Epidermal melanocyte (primary cell): ENCODE measurements at regions not wholly inside any gene's neighbourhood (a gene's known extent, or its start where the extent isn't known, plus 50 kb on each side); places are given as distances from the start of the nearest gene placed in this dataset.
"Not testable (repeated sequence)": the region's sequence is repeated elsewhere in the genome, so short reads cannot be mapped to it uniquely, and the experiment has no call there.

Source experiments
- DNase-seq: peaks from one replicate; pipeline ENCODE4 v3.0.0; 2011; ENCODE audit warnings: low spot score; ENCODE audit not compliant: insufficient read length

DNA sequence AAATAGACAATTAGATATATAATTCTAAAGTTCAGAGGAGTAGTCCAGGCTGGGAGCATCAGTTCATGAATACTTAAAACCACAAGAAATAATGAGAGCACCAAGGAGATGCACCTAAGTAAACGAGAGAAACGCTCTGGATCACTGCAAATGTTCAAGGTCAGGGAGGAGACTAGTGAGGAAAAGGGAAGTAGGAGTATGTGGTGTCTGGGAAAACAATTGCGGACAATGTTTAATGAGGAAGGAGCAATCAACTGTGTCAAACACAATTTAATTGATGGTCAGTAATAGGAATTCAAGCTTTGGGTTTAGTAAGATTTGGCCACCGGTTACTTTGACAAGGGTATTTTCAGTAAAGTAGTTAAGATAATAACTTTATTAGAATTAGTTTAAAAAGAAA, 652.2 kb downstream of the DACH1 start:
- DNase-seq: no peak

DNA sequence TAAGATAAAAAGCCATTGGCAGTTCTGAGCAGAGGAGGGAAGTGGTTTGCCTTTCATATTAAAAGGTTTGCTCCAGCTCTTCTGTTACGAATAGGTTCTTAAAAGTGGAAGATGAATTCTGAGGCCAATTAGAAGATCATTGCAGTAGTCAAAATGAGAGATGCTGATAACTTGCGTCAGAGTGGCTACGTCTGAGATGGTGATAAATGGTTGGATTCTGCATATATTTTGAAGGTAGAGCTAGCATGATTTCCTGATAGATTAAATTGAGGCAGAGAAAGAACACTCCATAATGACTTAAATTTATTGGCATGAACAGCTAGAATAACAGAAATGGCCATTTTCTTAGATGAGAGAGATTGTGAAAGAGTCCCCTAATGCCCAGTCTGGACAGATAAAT, 652.6 kb downstream of the DACH1 start:
- no peak for DNase-seq

DNA sequence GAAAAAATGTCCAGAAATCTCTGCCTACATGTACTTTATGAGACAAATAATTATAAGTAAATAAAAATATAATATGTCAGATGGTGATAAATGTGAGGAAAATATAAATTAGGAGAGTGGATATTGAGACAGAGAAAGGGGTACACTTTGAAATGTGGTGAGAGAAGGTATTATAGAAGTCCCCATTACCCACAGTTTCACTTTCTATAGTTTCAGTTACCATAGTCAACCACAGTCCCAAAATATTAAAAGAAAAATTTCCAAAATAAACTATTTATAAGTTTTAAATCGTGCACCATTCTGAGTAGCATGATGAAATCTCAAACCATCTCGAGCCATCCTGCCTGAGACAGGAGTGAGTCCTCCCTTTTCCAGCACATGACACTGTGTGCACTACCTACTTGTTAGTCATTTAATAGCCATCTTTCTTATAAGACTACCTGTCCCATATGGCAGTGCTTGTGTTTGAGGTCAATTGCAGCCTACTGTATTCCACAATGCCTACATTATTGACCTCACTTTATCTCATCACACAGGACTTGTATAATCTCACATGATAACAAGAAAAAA, 653.7 kb downstream of the DACH1 start:
- DNase-seq: no peak

DNA sequence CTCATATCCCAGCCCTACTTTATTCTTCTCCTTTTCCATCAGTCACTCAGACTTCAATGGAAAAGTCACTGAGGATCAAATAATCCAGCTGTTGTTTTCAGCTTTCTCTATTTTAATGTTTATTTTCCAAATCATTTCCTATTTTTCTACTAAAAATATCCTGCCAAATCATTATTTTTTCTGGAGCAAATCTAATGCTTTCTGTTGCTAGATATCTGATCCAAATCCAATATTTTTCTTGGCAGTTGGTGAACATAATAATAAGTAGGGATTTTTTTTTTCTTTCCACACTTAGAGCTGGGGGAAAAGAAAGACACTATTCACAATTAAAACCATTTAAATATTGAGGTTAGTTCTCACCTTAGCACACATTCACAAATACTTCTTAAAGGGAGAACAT, 656.1 kb downstream of the DACH1 start:
- DNase-seq: no peak

- no peak for DNase-seq
Measured at GRCh38 chr13:71209217-71209616, 657.8 kb downstream of the DACH1 start.

- DNase-seq: not testable (repeated sequence)
Measured at GRCh38 chr13:71184583-71184982, 682.4 kb downstream of the DACH1 start.

DNA sequence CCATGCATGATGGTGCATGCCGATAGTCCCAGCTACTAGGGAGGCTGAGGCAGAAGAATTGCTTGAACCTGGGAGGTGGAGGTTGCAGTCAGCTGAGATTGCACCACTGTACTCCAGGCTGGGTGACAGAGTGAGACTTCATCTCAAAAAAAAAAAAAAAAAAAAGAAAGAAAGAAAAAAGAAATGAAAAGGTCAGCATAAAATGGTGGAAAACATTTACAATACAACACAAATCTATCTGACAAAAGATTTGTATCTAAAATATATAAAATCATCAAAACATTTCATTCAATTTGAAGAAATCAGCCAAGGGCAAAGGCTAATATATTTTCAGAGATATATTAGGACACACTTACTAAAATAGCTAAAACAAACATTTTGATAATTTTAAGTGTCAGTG, 683.7 kb downstream of the DACH1 start:
- DNase-seq: not testable (repeated sequence)

DNA sequence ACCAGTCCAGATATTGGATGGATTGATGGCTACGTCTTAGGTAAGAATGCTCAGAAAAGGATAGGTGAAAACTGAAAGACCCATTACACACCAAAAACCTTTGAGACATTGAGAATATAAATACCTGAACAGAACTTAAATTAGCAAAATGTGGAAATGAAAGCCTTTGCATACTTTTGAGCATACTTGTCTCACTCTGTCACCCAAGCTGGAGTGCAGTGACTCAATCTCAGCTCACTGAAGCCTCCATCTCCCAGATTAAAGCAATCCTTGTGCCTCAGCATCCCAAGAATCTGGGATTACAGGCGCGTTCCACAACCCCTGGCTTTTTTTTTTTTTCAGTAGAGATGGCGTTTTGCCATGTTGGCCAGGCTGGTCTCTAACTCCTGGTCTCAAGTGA, 695.3 kb downstream of the DACH1 start:
- no peak for DNase-seq

- DNase-seq: no peak
Measured at GRCh38 chr13:71169180-71169579, 697.8 kb downstream of the DACH1 start.

- no peak for DNase-seq
Measured at GRCh38 chr13:71156550-71156949, 710.5 kb downstream of the DACH1 start.

- no peak for DNase-seq
Measured at GRCh38 chr13:71149498-71150363, 717.3 kb downstream of the DACH1 start.

GRCh38 chr13:71149046-71149445, 718.0 kb downstream of the DACH1 start:
- DNase-seq: no peak

DNA sequence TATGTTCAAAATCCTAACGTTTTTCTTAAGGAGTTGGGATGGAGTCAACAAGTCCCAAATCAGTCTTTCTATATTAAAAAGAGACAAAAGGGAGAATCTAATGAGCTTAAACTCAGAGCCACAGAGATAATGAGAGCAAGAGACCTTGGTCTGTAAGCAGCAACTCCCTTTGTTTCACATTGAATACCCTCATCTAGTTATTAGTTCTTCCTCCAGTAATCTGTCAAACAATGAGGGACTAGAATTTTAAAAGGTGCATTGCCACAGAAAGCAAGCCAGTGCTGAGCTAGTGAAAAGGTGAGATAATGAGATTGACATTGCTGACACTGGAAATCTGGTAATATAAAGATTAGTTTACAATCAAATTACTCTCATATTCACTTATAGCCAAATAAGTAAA, 718.6 kb downstream of the DACH1 start:
- DNase-seq: no peak

DNA sequence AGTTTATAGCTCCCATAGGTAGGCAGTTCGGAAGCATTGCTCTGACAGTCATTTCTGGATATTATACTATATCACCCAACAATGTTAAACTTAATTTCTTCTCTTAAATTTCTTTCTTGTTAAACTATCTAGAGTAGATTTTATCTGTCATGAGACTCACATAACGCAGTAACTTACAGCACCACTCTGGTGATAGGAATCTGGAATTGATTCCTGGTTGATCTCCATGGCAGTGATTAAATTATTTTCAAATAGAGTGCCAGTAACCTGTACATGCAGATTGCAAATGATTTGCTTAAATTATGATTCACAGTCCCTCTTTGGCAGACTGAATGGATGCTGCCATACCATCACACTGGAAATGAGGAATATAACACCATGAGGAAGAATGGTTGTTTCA, 722.1 kb downstream of the DACH1 start:
- no peak for DNase-seq

GRCh38 chr13:71137101-71137500, 729.9 kb downstream of the DACH1 start:
- no peak for DNase-seq

- no peak for DNase-seq
Measured at GRCh38 chr13:71124230-71124629, 742.8 kb downstream of the DACH1 start.

GRCh38 chr13:71118779-71119364, 748.1 kb downstream of the DACH1 start:
- DNase-seq: no peak

DNA sequence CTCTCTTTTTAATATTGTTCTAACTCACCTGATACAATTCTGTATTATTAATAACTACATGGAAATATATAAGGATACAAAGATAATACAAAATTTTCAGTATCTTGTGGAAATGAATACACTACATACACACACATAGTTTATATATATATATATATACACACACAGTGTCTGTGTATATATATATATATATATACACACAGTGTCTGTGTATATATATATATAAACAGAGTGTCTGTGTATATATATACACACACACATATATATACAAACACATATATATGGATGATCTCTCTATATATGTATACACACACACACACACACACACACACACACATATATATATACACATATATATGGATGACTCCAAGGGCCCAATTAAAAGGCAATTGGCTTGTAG, 749.1 kb downstream of the DACH1 start:
- no peak for DNase-seq

- DNase-seq: no peak
Measured at GRCh38 chr13:71115301-71115700, 751.7 kb downstream of the DACH1 start.

- no peak for DNase-seq
Measured at GRCh38 chr13:71096421-71096820, 770.6 kb downstream of the DACH1 start.

DNA sequence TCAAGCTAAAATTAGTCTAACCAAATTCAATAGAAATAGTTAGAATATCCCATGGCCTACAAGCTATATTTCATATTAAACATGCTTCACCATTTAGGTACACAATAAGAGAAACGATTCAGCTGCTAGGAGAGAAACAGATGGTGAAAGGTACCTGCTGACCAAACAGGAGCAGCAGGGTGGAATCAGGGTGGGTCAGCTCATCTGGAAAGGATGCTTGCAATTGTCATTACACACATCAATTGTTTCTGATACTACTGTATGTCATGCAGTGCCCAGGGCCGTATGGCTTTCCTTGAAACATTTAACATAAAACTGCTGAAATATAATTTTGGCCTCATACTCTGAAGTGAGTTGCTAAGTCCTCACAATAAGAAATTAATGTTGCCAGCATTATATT, 776.0 kb downstream of the DACH1 start:
- no peak for DNase-seq

- DNase-seq: no peak
Measured at GRCh38 chr13:71089056-71089455, 777.9 kb downstream of the DACH1 start.

GRCh38 chr13:71087432-71087831, 779.6 kb downstream of the DACH1 start:
- DNase-seq: no peak
